ENCODE measurements at regions not wholly inside any gene's neighbourhood (a gene's known extent, or its start where the extent isn't known, plus 50 kb on each side); places are given as distances from the start of the nearest gene placed in this dataset.
A peak's percentile ranks its signal among the peaks of the same experiment; 100 is the strongest.

GRCh38 chr5:114056185-114056538, 305.7 kb upstream of the KCNN2 start:
- peaks cover 6% of the 10 kb centered on the region for H3K27me3 ChIP-seq (ENCODE audit: control insufficient read depth, insufficient read depth, low read length)
- peak overlapping the region; percentile 33 for H3K4me3 ChIP-seq (ENCODE audit: low read depth, low read length)

GRCh38 chr5:114060866-114061265, 301.0 kb upstream of the KCNN2 start:
- CTCF ChIA-PET, result no interaction called here
- Histone ChIP-seq H3K36me3 (ENCODE audit: control insufficient read depth, insufficient read depth, low read length) (no peaks in the 10 kb centered on the region), H3K4me3 (ENCODE audit: low read depth, low read length) (no peak overlapping the region), H3K27me3 (ENCODE audit: control insufficient read depth, insufficient read depth, low read length) (peaks cover 1% of the 10 kb centered on the region; the same call in 1 of the 2 replicates)
- DNase-seq (ENCODE audit: low read depth), result no peak
- TF ChIP-seq CTCF (IDR thresholded peaks at IDR 0.05; ENCODE audit: insufficient read depth, low read depth, low read length), result no peak
- POLR2A ChIA-PET, result no interaction called here

More at GRCh38 chr5:114056185-114056538, 305.7 kb upstream of the KCNN2 start:
- POLR2A ChIA-PET, result no interaction called here
- CTCF ChIA-PET, result no interaction called here
- no peak for TF ChIP-seq CTCF (IDR thresholded peaks at IDR 0.05; ENCODE audit: insufficient read depth, low read depth, low read length)
- no peak for DNase-seq (ENCODE audit: low read depth)
- no peaks in the 10 kb centered on the region for H3K36me3 ChIP-seq (ENCODE audit: control insufficient read depth, insufficient read depth, low read length)

GRCh38 chr5:114062932-114063867, 298.7 kb upstream of the KCNN2 start:
- DNase-seq (ENCODE audit: low read depth), result no peak
- peaks cover 1% of the 10 kb centered on the region; the same call in 1 of the 2 replicates for H3K27me3 ChIP-seq (ENCODE audit: control insufficient read depth, insufficient read depth, low read length)
- H3K4me3 ChIP-seq (ENCODE audit: low read depth, low read length), result no peak overlapping the region
- ChIA-PET CTCF (interaction anchor here (0.7 to 1.9 kb wide), 5 partner anchors 8 to 386 kb away, joined by 3 to 6 read pairs (median 4); no protein-coding TSS in a partner anchor), POLR2A (no interaction called here)
- no peaks in the 10 kb centered on the region for H3K36me3 ChIP-seq (ENCODE audit: control insufficient read depth, insufficient read depth, low read length)
- TF ChIP-seq CTCF (IDR thresholded peaks at IDR 0.05; ENCODE audit: insufficient read depth, low read depth, low read length), result peak; percentile 30; the same call in 1 of the 2 replicates

GRCh38 chr5:114065912-114066311, 296.0 kb upstream of the KCNN2 start:
- ChIA-PET CTCF (interaction anchor here (0.6 to 1.6 kb wide), 4 partner anchors 8 to 247 kb away, joined by 3 read pairs; no protein-coding TSS in a partner anchor), POLR2A (no interaction called here)
- Histone ChIP-seq H3K4me3 (ENCODE audit: low read depth, low read length) (no peak overlapping the region), H3K27me3 (ENCODE audit: control insufficient read depth, insufficient read depth, low read length) (no peaks in the 10 kb centered on the region; the same call in 1 of the 2 replicates), H3K36me3 (ENCODE audit: control insufficient read depth, insufficient read depth, low read length) (no peaks in the 10 kb centered on the region)
- DNase-seq (ENCODE audit: low read depth), result no peak
- TF ChIP-seq CTCF (IDR thresholded peaks at IDR 0.05; ENCODE audit: insufficient read depth, low read depth, low read length), result no peak

- no peak for DNase-seq (ENCODE audit: low read depth)
- H3K4me3 ChIP-seq (ENCODE audit: low read depth, low read length), result no peak overlapping the region
- ChIA-PET CTCF (interaction anchor here (1.1 kb wide), 1 partner anchor 377 kb away, joined by 4 read pairs; no protein-coding TSS in a partner anchor), POLR2A (no interaction called here)
- no peaks in the 10 kb centered on the region for H3K36me3 ChIP-seq (ENCODE audit: control insufficient read depth, insufficient read depth, low read length)
- no peaks in the 10 kb centered on the region for H3K27me3 ChIP-seq (ENCODE audit: control insufficient read depth, insufficient read depth, low read length)
- no peak for TF ChIP-seq CTCF (IDR thresholded peaks at IDR 0.05; ENCODE audit: insufficient read depth, low read depth, low read length)
Observed at GRCh38 chr5:114070093-114070722, 291.7 kb upstream of the KCNN2 start.

All from BJ (cell line).